Immature natural killer cell (primary cell): ENCODE measurements at regions not wholly inside any gene's neighbourhood (a gene's known extent, or its start where the extent isn't known, plus 50 kb on each side); places are given as distances from the start of the nearest gene placed in this dataset.
"Not testable (repeated sequence)": the region's sequence is repeated elsewhere in the genome, so short reads cannot be mapped to it uniquely, and the experiment has no call there.

Experiments
- DNase-seq, 3 donors: peaks; one replicate each; pipeline ENCODE4 v3.0.0; 2022; ENCODE audit warnings: mixed read lengths in 1 of 3
- H3K27ac Mint-ChIP-seq, 6 donors: one replicate each; pipeline ENCODE4 v1.8.0; 2020; ENCODE audit warnings: mixed read lengths in 6 of 6, mild to moderate bottlenecking in 5 of 6, inconsistent platforms in 4 of 6, moderate library complexity in 3 of 6
- H3K27me3 Mint-ChIP-seq, 3 donors: one replicate each; pipeline ENCODE4 v1.8.0; 2020 to 2021; ENCODE audit warnings: low read depth in 3 of 3, mild to moderate bottlenecking in 3 of 3, mixed read lengths in 3 of 3, moderate library complexity in 3 of 3, inconsistent platforms in 1 of 3
- H3K36me3 Mint-ChIP-seq, 3 donors: one replicate each; pipeline ENCODE4 v1.8.0; 2020; ENCODE audit warnings: mixed read lengths in 3 of 3, inconsistent platforms in 2 of 3, mild to moderate bottlenecking in 2 of 3
- H3K4me1 Mint-ChIP-seq, 2 donors: one replicate each; pipeline ENCODE4 v1.8.0; 2020; ENCODE audit warnings: inconsistent platforms in 2 of 2, mild to moderate bottlenecking in 2 of 2, mixed read lengths in 2 of 2, moderate library complexity in 1 of 2
- H3K4me3 Mint-ChIP-seq, 5 donors: one replicate each; pipeline ENCODE4 v1.8.0; 2020; ENCODE audit warnings: mild to moderate bottlenecking in 5 of 5, mixed read lengths in 5 of 5, inconsistent platforms in 3 of 5, moderate library complexity in 3 of 5
- H3K9me3 Mint-ChIP-seq, 6 donors: one replicate each; pipeline ENCODE4 v1.8.0; 2020; ENCODE audit warnings: mild to moderate bottlenecking in 6 of 6, mixed read lengths in 6 of 6, inconsistent platforms in 4 of 6, moderate library complexity in 3 of 6

DNA sequence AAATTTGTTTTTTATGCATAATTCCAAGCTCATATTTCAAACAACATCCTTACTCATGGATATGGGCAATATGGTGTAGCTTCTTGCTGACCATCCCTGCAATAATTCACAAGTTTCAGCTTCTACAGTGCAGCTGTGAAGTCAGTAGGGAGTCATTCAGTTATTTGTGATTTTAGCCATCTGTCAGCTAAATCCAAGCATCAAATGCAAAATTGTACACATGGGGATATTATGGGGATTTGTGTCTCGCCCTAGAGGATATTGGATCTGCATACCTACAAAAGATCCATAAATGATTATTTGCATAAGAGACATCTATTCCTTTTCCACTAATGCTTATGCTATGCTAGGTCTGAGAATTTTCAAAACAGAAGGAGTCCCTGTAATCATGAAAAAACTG, 217.9 kb upstream of the SLITRK5 start:
- Mint-ChIP-seq H3K36me3 (no peaks in the 10 kb centered on the region), H3K27ac (no peak overlapping the region), H3K27me3 (no peaks in the 10 kb centered on the region), H3K9me3 (peaks cover 0 to 6% (median 4%) of the 10 kb centered on the region in 6 donors), H3K4me3 (no peak overlapping the region), H3K4me1 (no peaks in the 10 kb centered on the region)
- DNase-seq = no peak

DNA sequence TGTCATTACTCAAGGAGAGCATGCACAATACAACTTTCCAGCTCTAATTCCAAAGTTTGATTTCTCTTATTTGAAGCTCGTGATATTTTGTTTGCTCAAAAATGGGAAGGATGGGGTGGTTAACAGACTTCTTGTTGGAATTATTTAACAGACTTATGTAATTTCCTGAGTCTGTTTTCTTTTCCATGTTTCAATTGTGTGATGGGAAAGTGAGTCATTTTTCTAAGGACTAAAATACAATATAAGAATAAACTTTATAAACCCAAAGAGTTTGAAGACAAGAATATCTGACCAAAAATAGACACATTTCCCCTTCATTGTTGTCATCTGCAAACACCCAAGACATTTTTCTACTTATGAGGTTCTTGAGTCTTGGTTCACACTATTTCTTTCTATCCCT, 211.8 kb upstream of the SLITRK5 start:
- Mint-ChIP-seq H3K27me3 (no peaks in the 10 kb centered on the region), H3K27ac (no peak overlapping the region), H3K36me3 (no peaks in the 10 kb centered on the region), H3K4me1 (no peaks in the 10 kb centered on the region), H3K4me3 (no peak overlapping the region), H3K9me3 (peaks cover 2 to 20% (median 7%) of the 10 kb centered on the region in 6 donors)
- DNase-seq = no peak

DNA sequence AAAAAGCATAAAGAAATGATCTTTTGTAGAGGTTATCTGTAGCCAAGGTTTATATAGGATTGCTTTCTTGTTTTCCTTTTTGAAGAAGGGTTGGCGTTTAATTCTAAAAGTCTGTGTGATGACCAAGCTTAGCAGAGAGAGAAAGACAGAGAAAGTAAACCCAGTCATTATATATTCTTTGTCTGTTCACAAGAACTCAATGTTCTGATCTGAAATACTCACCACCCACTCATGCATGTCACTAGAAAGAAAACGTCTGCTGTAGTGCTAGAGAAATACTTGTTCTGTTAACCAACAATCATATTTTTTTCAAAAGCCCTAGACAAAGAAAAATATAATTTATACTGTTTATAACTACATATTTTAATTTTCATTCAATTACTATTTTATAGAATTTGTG, 173.7 kb upstream of the SLITRK5 start:
- DNase-seq = no peak
- H3K4me3 Mint-ChIP-seq = no peak overlapping the region
- no peaks in the 10 kb centered on the region for H3K36me3 Mint-ChIP-seq
- H3K4me1 Mint-ChIP-seq = no peaks in the 10 kb centered on the region
- peaks cover 0 to 2% (median 0%) of the 10 kb centered on the region in 3 donors for H3K27me3 Mint-ChIP-seq
- no peak overlapping the region for H3K27ac Mint-ChIP-seq
- H3K9me3 Mint-ChIP-seq = peaks cover 0 to 20% (median 5%) of the 10 kb centered on the region in 6 donors

DNA sequence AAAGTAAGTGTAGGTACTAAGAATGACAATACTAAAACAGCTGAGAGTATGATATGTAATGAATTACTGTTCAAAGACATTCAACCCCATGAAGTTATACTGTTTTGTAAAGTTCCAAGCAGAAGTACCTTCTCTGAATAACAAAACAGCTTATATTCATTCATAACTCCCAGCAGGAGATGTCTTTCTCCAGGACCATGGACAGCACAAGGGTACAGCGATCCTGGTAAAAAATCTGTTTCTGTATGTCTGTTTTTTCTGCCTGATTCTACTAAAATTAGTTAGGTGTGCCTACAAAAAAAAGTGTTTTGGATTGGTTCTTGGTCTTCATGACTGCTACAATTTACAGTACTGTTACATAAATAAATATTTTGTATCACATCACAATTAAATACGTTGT, 172.5 kb upstream of the SLITRK5 start:
- Mint-ChIP-seq H3K27ac (no peak overlapping the region), H3K4me1 (no peaks in the 10 kb centered on the region)

DNA sequence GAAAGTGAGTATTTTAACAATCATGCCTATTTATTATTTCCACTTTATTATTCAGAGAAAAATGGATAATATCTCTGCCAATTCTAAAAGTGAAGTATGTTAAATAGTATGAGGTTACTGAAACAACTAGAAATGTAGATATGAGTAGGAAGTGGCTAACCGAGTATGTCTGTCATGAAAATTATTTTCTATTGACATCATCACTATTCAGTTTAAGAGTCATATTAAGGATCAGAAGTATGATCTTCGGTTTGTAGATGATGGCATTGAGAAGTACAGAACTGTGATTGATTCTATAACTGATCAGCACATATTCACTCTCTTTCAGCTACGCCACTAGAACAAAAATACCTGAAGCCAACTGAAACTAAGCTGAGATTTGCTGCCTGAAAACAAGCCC, 146.4 kb upstream of the SLITRK5 start:
- Mint-ChIP-seq H3K4me1 (no peaks in the 10 kb centered on the region), H3K9me3 (peaks cover 0 to 13% (median 3%) of the 10 kb centered on the region in 6 donors), H3K36me3 (no peaks in the 10 kb centered on the region), H3K27ac (no peak overlapping the region), H3K27me3 (no peaks in the 10 kb centered on the region), H3K4me3 (no peak overlapping the region)
- DNase-seq = no peak

More for the DNA sequence above, 172.5 kb upstream of the SLITRK5 start:
- H3K27me3 Mint-ChIP-seq = peaks cover 0 to 2% (median 0%) of the 10 kb centered on the region in 3 donors
- H3K36me3 Mint-ChIP-seq = no peaks in the 10 kb centered on the region
- no peak for DNase-seq
- H3K4me3 Mint-ChIP-seq = no peak overlapping the region
- H3K9me3 Mint-ChIP-seq = peaks cover 0 to 28% (median 5%) of the 10 kb centered on the region in 6 donors

DNA sequence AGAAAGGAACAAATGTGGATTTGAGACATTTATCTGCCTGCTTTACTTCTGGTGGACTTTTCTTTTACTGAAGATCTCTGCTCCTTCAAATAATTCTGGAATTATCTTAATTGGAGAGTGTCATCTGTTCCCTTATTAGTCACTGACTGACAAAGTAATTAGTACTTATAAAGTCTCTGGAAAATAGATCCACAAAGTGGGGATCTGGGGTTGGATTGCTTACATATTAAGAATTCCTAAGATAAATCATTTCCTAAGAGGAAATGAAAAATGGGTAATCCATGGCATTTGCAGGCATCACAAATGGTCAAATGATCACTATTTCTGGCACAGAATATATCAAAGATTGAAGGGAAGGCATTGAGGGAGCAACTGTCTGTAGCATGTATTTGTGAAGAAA, 137.4 kb upstream of the SLITRK5 start:
- Mint-ChIP-seq H3K4me1 (no peaks in the 10 kb centered on the region), H3K27me3 (no peaks in the 10 kb centered on the region), H3K4me3 (no peak overlapping the region), H3K27ac (no peak overlapping the region), H3K36me3 (no peaks in the 10 kb centered on the region), H3K9me3 (peaks cover 0 to 24% (median 4%) of the 10 kb centered on the region in 6 donors)
- DNase-seq = no peak

DNA sequence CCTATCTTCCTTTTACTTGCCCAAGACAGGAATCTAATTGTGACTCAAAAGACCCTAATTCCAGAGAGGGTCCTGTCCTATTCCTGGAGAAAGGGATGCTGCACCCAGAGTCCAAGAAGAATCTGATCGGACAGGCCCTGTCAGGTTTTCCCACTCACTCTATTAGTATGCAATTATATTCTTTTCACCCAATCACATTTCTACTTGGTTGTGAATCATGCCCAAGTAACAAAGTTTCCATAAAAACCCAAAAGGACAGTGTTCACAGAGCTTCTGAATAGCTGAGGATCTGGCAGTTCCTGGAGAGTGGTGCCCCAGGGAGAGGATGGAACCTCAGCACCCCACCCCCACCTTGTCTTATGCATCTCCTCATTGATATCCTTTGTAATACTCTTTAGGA, 135.3 kb upstream of the SLITRK5 start:
- no peaks in the 10 kb centered on the region for H3K4me1 Mint-ChIP-seq
- peaks cover 0 to 37% (median 4%) of the 10 kb centered on the region in 6 donors for H3K9me3 Mint-ChIP-seq
- no peak overlapping the region for H3K27ac Mint-ChIP-seq
- DNase-seq = no peak
- no peaks in the 10 kb centered on the region for H3K36me3 Mint-ChIP-seq
- H3K27me3 Mint-ChIP-seq = no peaks in the 10 kb centered on the region
- no peak overlapping the region for H3K4me3 Mint-ChIP-seq

DNA sequence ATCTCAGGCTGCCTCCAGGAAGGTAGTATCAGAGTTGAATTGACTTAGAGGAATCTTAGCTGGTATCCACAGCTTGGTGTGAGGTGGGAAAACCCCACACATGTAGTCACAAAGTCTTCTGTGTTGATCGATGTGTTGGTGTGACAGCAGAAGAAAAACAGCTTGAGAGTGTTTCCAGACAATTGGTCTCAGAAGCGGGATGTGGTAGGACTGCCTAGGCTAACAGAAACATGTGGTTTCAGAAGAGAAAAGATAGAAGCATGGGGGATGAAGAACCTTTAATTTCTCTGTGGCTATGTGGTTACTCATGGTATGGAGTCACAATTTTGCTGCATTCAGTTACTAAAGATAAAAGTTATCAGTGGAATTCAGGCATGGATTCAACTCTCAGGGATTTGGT, 134.7 kb upstream of the SLITRK5 start:
- Mint-ChIP-seq H3K4me3 (no peak overlapping the region), H3K9me3 (peaks cover 0 to 37% (median 4%) of the 10 kb centered on the region in 6 donors), H3K27ac (no peak overlapping the region), H3K4me1 (no peaks in the 10 kb centered on the region), H3K36me3 (no peaks in the 10 kb centered on the region), H3K27me3 (no peaks in the 10 kb centered on the region)
- no peak for DNase-seq

DNA sequence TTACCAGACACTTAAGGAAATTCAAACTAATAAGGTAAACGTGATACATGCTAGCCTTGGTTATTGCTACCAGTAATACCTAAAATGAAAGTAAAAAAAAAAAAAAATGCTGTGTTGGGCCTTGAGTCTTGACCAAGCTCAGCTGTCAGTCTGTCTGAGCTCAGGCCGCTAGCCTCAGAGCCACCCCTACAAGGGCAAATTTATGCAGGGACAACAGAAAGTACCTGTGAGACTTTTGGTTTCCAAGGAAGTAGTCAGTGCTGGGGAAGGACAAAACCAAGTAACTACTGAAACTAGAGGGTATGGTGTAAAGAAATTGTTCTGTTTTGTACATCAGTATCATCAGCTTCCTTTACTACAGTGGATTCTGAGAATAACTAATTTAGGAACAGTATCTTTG, 134.3 kb upstream of the SLITRK5 start:
- Mint-ChIP-seq H3K36me3 (no peaks in the 10 kb centered on the region), H3K27me3 (no peaks in the 10 kb centered on the region), H3K4me3 (no peak overlapping the region), H3K9me3 (peaks cover 0 to 37% (median 4%) of the 10 kb centered on the region in 6 donors), H3K4me1 (no peaks in the 10 kb centered on the region), H3K27ac (no peak overlapping the region)
- DNase-seq = no peak

DNA sequence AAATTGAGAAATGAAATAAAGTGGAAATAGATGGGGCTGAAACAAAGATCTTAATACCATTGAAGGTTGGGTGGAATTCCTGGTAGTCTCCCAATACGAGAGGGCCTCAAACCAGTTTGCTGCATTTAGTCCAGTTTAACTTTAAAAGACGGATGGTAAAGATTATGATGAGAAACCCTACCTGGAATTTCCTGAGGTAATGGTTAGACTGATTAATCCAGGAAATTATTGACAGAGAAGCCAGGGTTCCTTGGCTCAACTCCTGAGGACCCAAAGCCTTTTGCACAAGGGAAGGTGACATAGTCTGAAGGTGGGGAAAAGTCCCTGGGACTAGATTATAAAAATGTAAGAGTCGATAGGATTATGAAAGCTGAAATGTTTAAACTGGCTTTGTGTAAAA, 133.2 kb upstream of the SLITRK5 start:
- Mint-ChIP-seq H3K4me1 (no peaks in the 10 kb centered on the region), H3K27ac (no peak overlapping the region), H3K9me3 (peaks cover 0 to 37% (median 4%) of the 10 kb centered on the region in 6 donors), H3K27me3 (no peaks in the 10 kb centered on the region), H3K4me3 (no peak overlapping the region), H3K36me3 (no peaks in the 10 kb centered on the region)
- DNase-seq = no peak

DNA sequence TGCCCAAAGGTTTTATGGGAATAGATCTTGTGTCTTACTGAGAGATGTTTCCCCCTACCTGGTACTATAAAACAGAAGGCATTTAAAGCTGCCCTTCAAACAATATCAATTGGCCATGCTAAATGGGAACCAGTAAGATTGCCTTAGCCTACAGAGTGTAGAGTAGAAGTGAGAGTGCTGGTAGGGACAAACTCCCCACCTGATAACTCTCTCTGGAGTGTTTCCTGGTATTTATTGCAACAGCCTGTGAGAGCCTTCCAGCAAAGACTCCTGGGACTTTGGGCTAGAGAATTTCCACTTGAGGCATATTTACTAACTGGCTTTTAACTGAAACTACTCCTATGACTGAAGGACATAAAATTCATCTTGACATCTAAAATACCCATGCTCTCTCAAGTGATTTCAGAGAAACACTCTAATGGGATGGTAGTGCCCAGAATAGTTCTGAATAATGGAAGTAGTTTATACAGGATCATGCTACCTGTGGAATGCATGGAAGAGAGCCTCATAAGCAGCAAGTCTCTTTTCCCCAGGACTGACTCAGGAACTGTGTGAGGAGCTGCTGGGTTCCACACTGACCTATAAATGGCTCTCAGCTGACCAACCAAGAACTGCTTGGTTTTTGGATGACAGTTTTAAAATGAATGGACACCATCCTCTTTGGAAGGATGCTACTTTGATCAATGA, 132.7 kb upstream of the SLITRK5 start:
- H3K4me1 Mint-ChIP-seq = no peaks in the 10 kb centered on the region
- no peak overlapping the region for H3K4me3 Mint-ChIP-seq
- H3K9me3 Mint-ChIP-seq = peaks cover 1 to 36% (median 4%) of the 10 kb centered on the region in 6 donors
- H3K36me3 Mint-ChIP-seq = no peaks in the 10 kb centered on the region
- no peak overlapping the region for H3K27ac Mint-ChIP-seq
- no peaks in the 10 kb centered on the region for H3K27me3 Mint-ChIP-seq
- no peak for DNase-seq

DNA sequence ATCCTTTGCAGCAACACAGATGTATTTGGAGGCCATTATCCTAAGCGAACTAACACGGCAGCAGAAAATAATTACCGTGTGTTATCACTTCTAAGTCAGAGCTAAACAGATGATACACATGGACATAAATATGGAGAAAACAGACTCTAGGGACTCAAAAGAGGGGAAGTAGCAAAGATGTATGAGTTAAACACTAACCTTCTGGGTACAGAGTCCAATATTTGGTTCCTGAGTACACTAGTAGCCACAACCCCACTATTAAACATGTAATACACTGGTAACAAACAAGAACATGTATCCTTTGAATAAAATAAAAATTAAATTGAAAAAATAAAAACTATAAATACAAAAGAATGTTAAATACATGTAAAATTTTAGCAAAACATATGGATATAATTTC, 118.0 kb upstream of the SLITRK5 start:
- H3K9me3 Mint-ChIP-seq = peaks cover 0 to 5% (median 3%) of the 10 kb centered on the region in 6 donors
- no peak for DNase-seq
- H3K4me1 Mint-ChIP-seq = no peaks in the 10 kb centered on the region
- no peak overlapping the region for H3K27ac Mint-ChIP-seq
- no peak overlapping the region for H3K4me3 Mint-ChIP-seq
- no peaks in the 10 kb centered on the region for H3K36me3 Mint-ChIP-seq
- peaks cover 0 to 2% (median 0%) of the 10 kb centered on the region in 3 donors for H3K27me3 Mint-ChIP-seq

DNA sequence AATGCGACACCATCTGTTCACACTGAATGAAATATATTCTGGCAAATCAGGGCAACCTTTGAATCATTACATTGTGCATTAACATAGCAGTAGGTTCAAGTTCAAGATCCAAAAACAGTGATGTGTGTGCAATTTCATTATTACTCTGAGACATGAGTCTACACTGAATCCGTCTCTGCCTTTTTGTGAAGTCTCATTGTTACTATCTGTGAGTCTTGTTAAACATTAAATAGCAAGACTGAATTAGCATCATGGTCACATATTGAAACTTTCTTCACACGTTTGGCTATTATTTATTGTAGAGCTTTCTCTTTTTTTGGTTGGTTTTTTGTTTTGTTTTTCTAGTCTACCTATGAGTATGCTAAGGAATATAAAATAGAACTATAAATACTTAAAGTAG, 117.1 kb upstream of the SLITRK5 start:
- peaks cover 0 to 5% (median 2%) of the 10 kb centered on the region in 6 donors for H3K9me3 Mint-ChIP-seq

DNA sequence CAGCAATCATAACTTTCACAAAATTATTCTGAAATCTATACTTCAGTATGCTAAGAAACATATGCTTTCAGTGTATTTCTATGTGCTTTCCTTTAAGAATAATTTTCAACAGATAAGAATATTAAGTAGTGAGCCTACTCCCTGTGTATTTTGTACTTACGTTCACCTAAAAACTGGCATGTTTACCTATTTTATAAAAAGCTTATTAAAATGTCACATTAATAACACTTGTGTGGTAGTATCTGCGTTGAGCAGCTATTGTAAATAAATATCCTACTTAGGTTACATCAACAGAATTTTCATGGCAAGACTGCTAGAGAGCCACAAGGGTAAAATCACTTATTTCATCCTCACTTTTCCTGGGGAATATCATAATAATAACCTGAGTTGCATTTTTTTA, 113.4 kb upstream of the SLITRK5 start:
- Mint-ChIP-seq H3K4me3 (no peak overlapping the region), H3K9me3 (peaks cover 4 to 12% (median 8%) of the 10 kb centered on the region in 6 donors), H3K27me3 (no peaks in the 10 kb centered on the region), H3K27ac (no peak overlapping the region), H3K4me1 (no peaks in the 10 kb centered on the region), H3K36me3 (no peaks in the 10 kb centered on the region)
- DNase-seq = no peak

More for the DNA sequence above, 117.1 kb upstream of the SLITRK5 start:
- no peak for DNase-seq
- H3K4me3 Mint-ChIP-seq = no peak overlapping the region
- no peaks in the 10 kb centered on the region for H3K36me3 Mint-ChIP-seq
- H3K27me3 Mint-ChIP-seq = peaks cover 0 to 2% (median 0%) of the 10 kb centered on the region in 3 donors
- no peak overlapping the region for H3K27ac Mint-ChIP-seq
- H3K4me1 Mint-ChIP-seq = no peaks in the 10 kb centered on the region

DNA sequence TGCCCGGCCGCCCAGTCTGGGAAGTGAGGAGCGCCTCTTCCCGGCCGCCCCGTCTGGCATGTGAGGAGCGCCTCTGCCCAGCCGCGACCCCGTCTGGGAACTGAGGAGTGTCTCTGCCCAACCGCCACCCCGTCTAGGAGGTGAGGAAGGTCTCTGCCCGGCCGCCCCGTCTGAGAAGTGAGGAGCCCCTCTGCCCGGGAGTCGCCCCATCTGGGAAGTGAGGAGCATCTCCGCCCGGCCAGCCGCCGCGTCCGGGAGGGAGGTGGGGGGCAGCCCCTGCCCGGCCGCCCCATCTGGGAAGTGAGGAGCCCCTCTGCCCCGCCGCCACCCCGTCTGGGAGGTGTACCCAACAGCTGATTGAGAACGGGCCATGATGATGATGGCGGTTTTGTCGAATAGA, 109.6 kb upstream of the SLITRK5 start:
- not testable (repeated sequence) for H3K4me1 Mint-ChIP-seq, H3K27me3 Mint-ChIP-seq, H3K27ac Mint-ChIP-seq, H3K4me3 Mint-ChIP-seq, DNase-seq, H3K36me3 Mint-ChIP-seq
- H3K9me3 Mint-ChIP-seq = peaks cover 4 to 17% (median 11%) of the 10 kb centered on the region in 6 donors
